Activated CD4-positive, alpha-beta T cell treated with anti-CD3 and anti-CD28 coated beads for 1 hour (primary cell): ENCODE measurements at regions not wholly inside any gene's neighbourhood (a gene's known extent, or its start where the extent isn't known, plus 50 kb on each side); places are given as distances from the start of the nearest gene placed in this dataset.

Experiments
- DNase-seq: peaks from one replicate; pipeline ENCODE4 v3.0.0-alpha.2; 2020

DNA sequence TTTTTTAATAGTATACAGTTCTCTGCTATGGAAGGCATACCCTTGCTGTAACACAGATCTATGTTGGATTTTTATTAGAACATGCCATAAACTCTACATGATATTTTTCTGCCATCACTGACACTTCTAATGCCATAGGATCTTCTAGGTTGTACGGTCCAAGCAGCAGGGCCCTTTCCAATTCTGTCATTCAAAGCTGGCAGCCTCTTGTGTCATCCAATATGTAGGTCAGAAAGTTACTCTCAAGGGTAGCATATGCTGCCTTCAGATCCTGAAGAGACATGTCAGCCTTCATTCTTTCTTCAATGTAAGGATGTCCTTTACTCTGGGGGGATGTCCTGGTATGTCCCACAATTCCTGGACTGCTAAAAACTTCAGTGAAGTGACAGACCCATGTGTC is 629.2 kb upstream of the USP24 start:
- no peak for DNase-seq

DNA sequence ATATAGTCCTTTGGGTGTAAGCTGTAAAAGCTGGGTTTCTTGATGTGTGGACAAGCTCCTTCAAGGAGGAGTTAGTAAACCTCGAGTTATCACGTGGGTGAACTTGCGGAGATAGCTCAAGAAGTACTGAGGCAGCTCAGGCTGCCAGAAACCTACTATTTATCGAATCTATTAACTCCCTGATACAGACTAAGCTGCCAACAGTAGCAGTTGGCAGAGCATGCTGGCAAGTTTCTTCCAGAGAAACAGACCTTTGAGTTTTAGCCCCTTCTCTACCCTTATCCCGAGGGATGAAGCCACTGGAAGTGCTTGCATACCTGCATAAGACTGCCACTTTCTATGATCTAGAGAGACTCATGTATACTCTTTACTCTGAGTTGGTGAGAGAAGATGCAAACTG is 624.5 kb upstream of the USP24 start:
- DNase-seq, result no peak

DNA sequence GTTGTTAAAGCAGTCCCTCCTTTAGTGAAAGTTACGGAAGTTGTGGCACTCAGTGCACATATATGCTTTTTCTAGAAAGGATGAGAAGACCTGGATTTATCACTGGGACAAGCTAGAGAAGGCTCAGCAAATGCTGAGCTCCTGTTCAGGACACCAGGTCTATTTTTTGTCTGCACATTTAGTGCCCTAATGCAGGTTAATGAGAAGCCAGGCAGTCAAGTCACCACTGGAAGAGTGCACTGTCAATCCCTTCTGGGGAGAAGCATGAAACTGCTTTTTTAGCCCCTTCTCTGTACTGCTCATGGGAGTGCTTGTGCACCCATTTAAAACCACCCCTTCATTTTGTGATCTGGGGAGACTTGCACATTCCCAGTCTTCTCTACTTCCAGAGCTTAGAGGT is 624.1 kb upstream of the USP24 start:
- no peak for DNase-seq

DNA sequence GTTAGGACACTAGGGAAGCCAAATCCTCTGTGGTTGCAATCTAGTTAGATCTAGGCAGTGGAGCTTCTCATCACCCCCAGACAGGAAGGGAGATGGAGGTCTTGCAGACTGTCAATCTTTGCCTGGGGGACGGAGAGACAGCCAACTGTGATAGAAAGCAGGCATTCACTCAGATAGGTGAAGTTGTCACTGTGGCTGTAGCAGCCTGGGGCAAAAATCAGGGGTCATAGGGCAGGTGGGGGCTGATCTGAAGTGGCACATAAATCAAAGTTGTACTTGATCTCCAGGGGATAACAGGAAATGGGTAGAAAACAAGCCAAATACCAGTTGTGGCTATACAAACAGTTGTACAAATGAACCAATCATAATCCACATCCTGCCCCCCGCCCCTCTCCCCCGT is 620.9 kb upstream of the USP24 start:
- no peak for DNase-seq

DNA sequence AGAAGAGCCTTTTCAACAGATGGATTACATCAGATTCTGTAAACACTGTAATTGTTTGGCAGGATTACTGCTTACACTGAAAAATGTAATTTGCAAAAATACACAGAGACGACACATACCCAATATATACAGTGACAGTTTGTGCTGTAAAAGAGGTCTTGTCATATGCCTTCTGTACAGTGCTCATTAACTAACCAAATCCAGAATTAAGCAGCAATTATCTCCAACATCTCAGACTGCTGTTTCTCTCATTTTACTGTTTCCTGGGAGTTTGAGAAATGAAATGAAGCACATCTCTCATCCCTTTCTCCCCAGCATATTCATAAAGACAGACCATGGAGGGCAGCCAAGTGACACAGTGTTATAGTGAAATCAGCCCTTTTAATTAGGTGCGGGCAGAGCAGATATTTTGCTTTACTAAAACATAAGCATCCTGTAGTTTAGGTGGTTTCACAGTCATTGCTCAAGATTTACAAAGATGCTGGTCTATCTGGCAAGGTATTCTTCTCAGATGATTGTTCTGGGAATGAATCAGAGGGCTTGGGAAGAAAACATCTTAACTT is 618.4 kb upstream of the USP24 start:
- DNase-seq, result no peak

DNA sequence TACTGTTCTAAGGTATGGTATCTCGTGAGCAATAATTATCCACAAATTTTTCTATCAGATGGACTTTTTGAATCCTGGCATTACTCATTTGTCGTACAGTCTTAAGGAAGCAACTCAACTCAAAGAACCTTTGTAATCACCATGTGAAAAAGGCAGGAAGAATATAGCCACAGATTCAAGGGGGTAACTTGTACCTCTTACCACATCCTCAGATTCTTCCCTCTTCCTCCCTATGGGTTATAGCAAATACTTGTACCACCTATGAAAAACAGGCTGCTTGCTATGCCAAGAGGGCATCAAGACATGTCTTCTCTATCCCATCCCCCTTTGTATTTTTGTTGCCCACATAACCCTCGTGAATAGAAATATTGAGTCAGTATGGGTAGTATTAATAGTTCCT is 616.6 kb upstream of the USP24 start:
- DNase-seq, result no peak

DNA sequence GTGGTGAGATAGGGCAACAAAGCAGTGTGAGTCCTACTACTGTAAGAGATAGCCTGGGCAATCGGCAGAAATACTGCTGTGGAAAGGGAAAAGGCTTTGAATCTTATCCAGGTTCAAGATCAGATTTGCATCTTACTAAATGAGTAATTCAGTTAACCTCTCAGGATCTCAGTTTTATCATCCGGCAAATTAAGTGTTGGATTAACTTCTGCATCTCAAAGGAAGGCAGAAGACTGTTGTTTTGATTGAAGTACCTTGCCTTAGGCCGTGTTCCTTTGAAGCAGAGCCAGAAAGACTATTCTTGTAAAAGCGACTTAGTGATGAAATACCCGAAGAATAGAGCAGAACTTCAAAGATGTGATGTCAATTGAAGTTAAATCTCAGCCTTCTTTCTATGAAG is 612.9 kb upstream of the USP24 start:
- DNase-seq, result no peak

DNA sequence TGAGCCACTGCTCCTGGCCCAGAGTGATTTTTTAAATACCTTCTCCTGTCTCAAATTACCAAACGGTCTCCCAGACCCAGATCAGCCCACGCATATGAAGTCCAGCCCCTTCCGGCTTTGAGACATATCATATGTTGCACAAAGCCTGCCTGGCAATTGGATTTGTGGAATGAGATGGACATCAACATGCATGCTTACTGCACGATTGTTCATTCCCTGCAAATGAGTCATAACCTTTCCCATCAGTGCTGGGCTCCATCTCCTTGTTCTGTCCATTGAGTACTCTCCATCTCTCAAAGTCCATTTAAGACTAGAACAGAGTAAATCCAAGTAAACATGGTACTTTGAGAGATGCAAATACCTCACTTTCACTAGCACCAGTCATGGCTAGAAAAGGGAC is 612.2 kb upstream of the USP24 start:
- DNase-seq, result no peak

DNA sequence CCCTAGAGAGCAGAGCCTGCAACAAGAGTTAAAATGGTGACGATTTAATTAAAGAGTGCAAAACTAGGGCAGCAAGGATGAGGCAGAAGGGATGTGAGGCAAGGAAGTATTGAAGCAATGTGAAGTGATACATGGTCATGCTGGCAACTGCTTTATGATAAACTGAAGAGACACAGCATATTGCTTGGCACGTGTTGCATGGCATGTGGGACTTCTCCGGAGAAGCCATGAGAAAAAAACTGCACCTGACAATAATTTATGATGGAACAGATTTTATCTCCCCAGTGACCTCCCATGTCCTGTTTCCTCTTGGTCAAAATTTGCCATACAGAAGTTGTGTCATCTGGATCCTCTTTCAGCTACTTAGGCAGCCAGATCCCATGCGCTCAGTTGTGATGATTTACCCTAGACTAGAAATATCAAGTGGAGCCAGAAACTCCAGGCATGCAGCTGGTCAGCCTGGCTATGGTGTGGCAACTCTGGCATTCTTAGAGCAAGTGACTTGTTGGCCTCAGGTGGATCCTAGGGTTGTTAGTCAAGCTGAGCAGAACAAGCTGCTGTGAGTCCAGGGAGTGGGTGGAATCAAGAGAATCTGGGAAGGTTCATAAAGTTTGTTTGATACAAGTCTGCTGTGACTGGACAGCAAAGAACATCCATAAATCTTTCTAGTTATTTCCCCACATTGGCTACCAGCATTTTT is 611.4 kb upstream of the USP24 start:
- DNase-seq, result no peak

DNA sequence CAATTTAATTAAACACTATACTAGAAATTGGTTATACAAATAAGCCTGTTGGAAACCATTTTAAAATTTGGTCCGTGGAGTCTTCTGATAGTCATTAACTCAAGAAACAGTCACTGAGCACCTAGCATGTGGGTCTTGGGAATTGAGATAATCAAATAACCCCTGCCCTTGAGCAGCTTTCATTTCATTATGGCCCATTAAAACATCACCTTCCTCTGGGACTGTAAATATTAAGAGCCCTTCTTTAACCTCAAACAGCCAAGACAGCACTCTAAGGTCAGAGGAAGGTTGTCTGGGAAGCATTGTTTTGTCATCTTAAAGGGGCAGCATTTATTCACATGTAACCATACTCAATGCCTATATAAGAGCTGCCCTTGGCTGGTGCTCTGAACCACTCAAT is 610.3 kb upstream of the USP24 start:
- no peak for DNase-seq

DNA sequence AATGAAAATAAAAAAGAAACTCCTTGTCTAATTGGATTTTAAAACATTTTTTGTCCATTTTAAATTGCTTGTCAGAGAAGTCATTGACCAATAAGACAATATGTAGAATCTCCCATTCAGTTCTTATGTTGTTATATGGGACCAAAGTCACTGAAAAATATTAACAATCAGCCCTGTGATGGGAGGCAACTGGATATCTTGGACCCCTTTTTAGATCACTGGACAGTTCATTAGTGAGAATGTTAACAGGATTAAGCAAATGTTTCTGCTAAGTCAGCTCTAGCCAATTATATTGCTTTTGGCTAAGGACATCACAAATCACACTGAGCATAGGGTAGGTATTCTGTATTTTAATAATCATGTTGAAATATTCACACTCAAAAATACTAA is 609.1 kb upstream of the USP24 start:
- DNase-seq, result no peak

DNA sequence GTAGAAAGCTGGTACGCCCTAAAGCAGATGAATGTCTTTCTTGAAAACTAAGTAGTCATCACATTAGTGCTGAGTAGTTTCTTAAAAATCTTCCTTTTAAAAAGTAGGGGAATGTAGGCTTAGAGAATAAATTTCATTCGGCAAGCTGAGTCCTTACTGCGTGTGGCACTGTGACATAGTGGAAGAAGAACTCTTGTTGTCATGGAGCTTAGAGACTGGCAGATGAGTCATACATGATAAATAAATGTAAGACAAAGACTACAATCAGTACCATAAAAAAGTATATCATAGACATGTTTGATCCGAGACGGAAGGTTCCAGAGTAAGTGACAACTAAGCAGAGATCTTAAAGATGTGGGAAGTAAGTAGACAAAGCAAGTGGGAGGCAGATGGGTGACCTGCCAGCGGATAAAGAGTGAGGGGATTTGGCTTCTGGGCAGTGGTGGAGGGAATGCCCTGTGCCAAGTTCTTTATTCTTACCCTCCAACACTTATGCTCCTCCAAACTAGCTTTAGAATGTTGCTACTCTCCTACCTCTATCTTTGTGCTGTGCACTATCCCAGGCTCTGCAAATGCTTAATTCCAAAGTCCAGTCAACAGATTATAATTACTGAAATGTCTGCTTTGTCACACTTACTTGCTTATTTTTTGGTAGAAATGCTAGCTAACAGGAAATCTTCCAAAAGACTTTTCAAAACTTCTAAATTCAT is 608.5 kb upstream of the USP24 start:
- no peak for DNase-seq

DNA sequence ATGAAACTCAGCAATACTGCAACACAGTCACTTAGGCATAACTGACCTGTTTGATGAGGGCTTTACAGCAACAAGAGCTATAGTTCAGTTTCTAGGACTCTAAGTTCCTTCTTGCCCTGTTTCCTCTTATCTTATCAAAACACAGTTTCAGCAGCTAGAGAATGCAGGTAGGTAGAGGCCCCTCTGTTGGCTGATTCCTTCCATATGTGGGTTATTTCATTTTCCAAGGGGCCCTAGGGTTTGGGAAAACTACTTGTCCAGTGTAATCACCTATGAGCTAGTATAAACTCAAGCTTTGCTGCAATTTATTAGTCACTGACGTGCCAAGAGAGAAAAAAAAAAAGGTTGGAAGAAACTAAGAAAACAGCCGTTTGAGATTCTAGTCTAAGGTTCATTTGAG is 607.7 kb upstream of the USP24 start:
- no peak for DNase-seq

DNA sequence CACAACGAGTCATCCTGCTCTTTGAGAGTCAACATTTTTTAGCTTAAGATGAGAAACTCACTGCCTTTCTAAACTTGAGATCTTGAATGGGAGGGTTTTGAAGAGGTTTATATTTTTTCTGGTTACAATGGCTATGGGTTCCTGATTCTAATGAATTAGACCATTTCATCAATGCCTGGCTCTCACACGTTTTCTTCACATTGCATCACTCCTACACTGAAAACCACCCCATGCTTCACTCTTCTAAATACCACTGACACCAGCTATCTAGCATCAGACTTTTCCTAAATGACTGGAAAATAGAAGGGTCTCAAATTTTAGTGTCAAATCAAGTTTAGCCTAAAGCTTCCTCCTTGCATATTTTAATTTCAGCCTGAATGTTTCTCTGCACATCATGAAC is 606.1 kb upstream of the USP24 start:
- no peak for DNase-seq

DNA sequence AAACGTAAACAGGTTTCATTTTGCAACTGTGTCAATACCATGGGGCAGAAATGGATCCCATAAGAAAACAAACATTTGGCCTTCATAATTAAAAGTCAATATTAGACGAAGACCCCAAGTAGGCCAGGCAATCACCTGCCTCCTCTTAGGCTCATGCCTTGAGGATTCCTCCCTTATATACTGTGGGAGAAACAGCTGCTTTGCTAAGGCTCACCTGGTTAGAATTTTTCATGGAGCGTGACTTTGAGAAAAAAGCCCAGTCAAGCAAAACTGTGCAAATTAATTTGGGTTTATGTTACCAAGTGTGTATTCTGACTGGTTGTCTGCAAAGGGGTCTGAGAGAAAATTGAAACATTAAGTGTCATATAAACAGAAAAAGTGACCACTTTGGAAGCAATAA is 605.3 kb upstream of the USP24 start:
- DNase-seq, result no peak

DNA sequence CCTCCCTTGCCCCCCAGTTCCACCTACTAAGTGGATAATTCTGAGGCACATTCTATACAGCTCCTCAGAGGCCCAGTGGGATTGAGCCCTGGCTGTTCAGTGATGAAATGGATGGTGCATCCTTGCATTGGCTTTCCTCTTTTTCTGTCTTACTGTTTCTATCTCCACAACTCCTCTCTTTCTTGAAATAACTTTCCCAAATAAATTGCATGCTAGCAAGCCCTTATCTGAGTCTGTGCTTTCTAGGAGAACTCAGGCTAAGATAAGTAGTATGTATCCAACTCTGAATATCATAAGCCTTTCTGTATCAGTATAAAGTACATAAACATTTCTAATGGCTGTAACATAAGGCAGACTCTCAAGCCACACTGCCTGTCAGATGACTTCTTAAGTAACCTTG is 603.8 kb upstream of the USP24 start:
- DNase-seq, result no peak

DNA sequence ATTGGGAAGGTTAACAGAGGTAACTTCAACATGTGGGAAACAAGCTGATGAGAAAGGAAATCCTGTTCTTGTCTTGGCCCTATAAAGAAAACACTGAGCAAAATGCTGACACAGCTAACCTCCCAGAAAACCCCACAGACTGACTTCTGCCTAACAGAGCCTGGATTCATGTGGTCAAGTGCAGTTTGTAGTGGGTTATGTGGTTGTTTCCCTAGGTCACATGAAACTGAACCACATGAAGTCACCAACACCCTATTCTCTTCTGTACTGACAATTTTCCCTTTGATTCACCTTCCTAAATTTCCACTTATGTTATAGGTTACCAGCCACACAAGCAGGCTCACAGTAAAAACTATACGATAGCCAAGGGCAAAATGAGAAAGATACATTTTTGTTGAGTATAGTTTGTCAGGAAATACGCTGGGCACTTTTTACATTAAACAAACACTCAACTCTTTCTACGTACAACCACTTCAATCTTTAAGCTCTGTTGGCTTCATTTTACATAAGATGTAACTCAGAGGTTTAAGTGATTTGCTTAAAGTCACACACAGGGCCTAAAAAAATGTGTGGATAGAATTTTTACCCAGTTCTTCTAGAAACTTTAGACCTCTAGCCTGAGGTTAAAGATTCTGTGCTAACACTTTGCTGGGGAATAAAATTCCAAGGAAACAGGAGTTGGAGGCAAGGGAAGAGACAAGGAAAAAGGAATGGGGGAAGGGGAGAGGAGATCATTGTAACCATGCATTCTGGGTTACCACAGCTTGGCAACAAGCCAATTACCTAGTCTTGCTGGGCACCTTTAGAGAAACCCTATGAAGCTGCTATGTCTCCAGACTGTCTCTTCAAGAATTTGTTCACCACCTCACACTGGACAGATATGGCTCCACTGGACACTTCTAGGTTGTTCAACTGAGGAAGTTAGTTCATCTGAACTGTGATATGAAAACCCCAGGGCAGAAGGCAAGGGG is 601.6 kb upstream of the USP24 start:
- no peak for DNase-seq

DNA sequence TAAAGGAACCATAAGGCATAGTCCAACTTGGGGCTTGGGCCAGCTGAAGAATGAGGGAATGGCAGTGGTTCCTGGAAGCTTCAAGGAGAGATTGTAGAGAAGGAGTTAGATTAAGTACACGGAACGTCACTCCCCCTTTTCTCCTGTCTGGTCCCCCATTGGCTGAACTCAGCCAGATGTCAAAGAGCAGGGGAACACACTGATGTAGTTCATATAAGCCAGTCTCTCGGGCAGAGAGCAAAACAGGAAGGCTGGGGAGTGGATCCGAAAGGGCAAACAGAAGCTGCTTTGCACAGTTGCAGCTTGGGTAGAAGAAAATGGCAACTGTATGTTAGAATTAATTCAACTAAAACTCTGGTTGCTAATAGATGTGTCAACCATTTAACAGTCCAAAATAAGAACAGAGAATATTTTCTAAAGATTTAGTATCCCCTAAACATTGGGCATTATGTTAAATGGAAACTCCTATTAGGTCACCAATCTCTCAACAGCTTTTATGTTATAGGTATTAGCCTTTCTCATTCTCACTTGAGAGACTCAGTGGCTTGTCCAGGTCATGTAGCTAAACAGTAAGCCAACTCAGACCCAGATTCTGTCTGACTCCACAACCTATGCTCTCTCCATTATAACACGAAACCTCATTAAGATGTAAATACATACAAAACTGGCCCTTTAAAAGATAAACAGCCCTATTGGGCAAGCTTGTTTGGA is 600.7 kb upstream of the USP24 start:
- no peak for DNase-seq

DNA sequence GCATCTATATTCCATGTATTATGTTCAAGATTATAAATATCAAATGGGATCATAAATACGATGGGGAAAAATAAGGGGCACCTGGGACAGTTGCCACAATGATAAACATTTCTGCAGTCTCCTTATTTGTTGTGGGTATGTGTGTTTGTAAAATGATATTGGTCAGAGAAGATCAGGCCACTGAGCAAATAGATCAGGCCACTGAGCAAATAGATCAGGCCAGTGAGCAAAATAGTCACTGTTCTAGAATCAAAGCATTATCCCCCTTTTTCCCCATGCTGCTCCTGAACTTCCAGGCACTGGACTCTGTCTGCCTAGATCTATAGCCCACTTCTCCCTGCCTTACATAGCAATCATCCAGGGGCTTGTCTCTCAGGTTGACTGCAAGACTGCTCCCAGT is 599.8 kb upstream of the USP24 start:
- no peak for DNase-seq

DNA sequence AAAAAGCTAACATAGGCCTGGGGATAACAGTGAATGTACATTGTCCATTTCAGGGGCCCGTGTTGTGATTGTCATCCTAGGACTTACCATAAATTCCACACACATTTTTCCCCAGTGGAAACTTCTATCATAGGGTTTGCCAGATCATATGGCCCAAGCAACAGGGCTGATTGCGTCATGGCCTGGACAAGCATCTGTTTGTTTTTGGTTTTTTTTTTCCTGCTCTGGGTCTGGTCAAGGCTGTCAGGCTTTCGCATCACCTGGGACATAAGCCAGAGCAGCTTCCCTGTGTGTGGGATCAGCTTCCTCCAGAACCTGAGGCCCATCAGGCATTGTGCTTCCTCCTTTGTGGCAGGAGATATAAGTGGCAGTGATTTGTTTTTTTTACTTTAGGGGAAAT is 598.5 kb upstream of the USP24 start:
- DNase-seq, result no peak

DNA sequence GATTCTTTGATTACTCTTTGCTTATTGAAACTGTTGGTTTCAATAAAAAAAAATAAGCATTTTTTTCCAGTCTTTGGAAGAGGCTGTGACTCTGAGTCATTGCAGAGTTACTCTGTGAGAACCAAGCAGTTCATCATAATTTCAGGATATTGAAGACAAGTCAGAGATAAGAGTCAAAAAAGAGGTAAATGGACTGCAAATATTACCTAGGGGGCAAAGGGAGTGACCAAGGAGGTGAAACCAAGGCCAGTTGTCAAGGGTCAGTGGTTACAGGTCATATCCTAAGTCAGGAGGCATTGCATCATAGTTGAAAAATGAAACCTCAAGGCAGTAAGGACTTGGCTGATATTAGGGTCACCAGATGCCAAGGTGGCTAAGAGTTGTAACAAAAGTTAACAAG is 597.1 kb upstream of the USP24 start:
- no peak for DNase-seq

DNA sequence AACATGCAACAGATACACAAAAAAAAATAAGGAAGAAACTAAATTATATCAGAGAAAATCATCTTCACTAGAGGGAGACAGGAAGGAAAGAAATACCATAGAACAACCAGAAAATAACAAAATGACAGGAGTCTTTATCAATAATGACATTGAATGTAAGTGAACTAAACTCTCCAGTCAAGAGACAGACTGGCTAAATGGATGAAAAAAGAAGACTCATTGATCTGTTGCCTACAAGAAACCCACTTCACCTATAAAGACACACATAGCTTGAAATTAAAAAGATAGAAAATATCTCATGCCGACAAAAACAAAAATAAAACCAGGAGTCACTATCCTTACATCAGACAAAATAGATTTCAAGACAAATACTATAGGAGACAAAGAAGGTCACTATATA is 593.1 kb upstream of the USP24 start:
- no peak for DNase-seq

DNA sequence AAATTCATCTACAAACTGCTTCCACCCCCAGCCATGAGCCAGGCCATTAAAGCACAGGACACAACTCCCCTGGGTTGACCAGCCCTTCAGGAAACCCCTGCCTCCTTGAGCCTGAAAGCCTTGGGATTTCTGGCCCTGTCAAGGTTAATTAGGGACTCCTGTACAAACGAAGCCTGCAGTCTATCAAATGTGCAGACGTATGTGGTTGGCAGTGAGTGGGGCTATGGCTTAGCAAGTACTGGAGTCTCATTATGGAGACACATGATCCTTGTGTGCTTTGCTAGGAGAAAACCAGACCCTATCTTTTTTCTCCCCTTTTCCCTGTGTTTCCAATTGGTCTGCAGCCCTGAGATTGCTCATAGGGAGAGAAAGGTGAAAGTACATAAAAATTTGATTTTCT is 588.3 kb upstream of the USP24 start:
- no peak for DNase-seq
